ENCODE measurements at regions not wholly inside any gene's neighbourhood (a gene's known extent, or its start where the extent isn't known, plus 50 kb on each side); places are given as distances from the start of the nearest gene placed in this dataset.
"Not testable (repeated sequence)": the region's sequence is repeated elsewhere in the genome, so short reads cannot be mapped to it uniquely, and the experiment has no call there.

DNA sequence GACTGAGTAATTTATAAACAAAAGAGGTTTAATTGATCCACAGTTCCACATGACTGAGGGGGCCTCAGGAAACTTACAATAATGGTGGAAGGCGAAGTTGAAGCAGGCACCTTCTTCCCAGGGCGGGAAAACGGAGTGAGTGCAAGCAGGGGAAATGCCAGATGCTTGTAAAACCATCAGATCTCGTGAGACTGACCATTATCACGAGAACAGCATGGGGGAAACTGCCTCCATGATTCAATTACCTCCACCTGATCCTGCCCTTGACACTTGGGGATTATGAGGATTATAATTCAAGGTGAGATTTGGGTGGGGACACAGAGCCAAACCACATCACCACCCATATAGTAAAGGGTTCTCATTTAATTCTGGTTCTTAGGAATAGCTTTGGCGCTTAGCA is 219.5 kb upstream of the ATP5MC3 start:
- DNase-seq, result no peak

DNA sequence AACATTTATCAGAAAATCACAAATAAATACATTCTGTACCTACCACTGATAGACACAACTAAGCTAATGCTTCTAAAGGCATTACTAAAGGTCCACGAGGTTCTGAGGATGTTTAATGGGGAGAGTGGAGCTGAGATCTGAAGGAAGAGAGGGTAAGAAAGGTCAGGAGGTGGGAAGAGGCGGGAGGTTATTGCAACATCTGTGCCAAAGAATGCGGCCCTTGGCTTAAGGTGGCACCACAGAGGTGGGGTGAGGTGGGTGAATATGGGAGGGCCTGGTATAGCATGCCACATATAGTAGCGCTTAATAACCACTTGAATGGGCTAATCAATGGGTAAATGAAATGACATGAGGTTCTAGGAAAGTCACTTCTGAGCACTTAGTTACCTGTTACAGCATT is 217.8 kb upstream of the ATP5MC3 start:
- no peak for DNase-seq

DNA sequence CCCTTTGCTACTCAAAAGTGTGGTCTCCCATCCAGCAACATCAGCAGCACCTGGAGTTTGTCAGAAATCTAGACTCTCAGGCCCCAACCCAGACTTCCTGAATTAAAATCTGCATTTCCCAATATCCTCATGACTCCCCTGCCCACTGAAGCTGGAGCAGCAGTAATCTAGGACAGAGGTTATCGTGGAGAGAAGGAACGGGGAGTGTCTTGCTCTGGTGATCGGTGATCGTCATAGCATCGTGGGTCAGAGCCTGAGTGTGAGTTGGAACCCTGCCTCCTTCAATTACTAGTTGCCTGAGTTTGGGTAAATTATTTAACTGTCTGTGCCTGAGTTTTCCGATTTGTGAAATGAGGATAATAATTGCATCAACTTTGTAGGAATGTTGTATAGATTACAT is 217.3 kb upstream of the ATP5MC3 start:
- DNase-seq, result no peak

DNA sequence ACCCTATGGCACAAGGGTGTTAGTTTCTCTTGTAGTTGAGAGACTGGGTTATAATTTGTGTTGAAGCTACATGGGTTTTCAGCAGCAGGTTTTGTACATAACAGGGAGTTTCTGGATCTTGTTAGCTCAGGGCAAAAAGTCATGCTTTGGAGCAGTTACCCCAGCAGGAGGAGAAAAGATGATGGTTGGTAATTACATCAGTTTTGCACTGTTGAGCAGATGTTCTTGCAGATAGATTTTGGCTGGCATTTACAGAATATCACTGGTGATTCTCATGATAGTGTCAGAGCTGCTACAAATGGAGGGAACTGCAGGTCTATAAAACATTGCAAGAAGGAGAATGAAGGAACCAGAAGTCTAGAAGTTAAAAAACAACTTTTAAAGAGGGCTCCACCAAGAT is 215.2 kb upstream of the ATP5MC3 start:
- no peak for DNase-seq

DNA sequence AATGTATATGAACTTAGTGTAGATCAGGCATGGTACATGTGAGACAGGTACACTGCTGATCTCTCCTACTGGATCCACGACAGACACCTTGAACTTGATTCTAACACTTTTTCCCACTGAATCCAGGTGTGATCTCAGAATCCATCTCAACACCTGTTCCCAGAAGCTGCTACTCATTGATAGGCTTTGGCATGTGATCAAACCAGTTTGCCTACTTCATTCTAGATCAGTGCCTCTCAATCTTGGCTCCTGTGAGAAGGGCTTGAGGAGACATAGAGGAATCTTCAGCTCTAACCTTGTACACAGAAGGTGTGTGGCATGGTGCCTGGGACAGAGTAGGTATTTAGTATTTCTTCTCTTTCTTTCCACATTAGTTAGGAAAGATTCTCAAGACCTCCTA is 212.3 kb upstream of the ATP5MC3 start:
- no peak for DNase-seq

DNA sequence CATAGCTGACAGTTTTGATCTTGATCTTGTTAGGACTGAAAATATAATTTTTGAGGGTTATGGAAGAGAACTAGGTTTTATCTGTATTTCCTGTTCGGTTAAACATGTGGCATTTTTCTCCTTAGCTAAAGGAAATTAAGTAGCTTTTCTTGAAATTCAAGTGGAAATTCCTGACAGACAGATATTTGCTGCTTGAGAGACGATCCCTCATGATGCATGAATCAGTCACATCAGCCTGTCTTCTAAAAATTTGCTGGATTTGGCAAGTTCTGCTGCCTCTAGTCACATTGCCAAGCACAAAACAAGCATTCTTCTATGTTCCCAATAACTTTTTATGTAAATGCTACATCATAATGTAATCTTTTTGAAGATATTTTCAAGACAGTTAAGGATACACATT is 201.8 kb upstream of the ATP5MC3 start:
- DNase-seq, result no peak

DNA sequence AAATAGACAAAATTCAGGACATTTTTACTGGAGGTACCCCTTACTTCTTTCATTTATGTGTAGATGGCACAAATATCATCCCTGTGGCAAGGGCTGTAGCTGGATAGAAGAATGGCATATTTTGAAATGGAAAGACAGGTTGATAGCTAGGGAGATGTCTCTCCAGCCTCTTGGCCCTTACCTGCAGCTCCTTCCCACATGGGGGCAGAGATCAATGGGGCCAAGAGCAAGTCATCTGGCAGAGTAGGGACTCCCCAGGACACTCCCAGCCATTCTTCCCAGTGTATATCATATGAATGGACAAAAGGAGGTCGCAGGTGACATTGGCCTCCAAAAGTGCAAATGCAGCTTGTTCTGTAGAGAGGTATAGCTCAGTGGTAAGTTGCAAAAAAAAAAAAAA is 192.2 kb upstream of the ATP5MC3 start:
- no peak for DNase-seq

DNA sequence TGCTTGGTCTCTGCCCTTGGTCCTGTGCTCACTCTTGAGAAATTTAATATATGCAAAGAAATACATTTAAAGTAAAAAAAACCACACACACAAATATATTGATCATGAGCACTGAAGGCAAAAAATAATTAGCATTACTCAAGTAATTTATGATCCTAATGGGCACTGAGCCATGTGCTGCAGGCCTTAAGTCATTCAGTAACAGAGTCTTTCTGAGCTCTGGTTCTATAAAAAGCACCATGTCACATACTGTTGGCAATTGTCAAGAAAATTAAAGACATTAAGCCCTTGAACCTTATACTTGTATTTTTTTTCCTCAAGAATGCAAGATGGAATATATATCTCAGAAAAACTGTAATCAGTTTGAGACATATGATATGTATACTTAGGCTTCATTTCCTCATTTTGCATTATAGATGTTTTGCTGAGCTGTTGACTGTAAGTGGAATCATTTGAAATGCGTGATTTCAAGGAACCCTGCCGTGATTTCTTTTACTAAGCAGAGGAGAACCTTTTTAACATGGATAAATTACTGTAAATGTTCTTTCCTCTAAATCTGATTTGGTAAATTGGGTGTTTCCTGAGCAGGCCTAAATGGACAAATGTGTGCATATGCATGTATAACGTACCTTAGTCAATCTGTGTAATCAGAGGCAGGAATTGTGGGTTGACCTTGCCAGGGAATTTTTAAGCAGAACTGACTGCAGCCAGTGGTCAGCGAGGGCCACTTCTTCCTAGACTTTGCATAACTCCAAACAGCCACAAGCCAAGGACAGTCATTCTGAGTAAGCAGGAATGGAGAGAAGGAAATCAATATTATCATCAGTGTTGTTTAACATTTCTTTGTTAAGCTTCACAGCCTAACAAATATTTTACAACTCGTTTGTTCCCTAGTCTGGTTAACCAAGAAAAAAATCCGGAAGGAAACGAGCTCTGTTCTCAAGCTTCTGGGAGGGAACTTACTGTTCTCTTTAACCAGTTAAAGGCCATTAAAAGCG is 191.5 kb upstream of the ATP5MC3 start:
- no peak for DNase-seq

DNA sequence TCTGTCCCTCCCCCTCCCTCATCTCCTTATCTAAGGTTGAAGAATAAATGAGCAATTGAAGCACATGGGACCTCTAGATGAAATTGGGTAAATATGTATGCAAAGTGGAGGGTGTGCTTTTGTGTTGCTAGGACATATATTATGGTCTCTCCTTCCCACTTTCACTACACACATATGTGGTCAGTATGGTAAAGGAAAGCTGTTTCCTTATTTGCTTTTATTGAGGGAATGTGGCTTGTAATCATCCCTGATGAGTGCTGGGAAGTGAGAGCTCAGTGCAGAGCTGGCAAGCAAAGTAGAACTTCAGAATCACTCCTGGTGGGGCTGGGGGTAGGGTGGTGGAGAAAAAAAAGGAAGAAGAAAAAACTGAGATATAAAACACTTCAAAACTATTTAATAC is 189.9 kb upstream of the ATP5MC3 start:
- DNase-seq, result no peak

DNA sequence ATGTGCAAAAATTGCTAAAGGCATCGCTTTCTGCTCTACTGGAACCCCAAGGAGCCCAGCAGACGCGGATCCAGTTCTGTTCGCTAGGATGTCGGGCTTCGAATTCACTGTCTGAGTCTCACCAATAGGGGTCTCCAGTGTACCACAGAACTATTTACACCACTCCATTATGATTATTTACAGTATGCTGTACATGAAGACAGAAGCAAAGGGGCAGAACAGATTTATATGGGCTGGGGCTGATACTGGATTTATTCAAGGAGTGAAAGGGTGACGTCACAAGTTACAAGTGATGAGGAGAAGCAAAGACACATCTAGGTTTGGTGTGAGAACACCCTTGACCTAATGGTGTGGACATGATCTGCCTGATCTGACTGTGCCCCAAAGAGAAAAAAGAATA is 185.3 kb upstream of the ATP5MC3 start:
- peak in 1 of 5 donors; percentile 27 for DNase-seq

DNA sequence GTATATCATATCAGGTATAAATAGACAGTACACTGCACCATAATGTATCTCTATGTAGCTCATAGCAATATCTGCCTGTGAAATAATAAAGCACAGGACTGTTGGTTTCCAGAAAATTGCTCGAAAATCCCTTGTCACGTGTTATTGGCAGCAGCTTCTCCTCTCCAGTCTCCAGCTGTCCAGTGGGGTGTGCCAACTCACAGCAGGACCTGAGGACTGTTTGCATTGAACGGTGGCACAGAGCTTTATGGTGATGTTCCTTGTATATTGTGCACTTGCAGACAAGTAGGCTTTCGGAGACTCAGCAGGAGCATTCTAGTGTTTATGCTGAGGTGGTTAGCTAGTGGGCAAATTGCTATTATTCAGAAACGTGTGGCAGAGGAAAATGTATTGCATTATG is 182.2 kb upstream of the ATP5MC3 start:
- no peak for DNase-seq

DNA sequence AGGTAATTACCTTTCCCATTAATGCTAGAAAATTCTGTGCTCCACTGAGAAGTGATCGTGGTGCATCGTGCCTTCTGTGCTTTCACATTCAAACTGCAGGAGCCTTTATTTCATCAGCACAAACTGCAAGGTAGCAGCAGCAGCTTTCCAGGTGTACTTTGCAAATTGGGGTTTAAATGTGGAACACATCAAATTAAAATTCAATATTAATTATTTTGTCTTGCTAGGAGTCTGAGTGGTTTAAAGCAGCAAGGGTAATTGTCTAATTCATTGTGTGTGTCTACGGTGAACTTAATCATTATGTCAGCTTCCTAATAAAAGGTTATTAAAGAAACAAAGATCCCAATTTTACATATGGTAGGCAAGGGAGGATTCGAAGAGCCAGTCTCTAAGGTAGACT is 180.8 kb upstream of the ATP5MC3 start:
- DNase-seq, result no peak

DNA sequence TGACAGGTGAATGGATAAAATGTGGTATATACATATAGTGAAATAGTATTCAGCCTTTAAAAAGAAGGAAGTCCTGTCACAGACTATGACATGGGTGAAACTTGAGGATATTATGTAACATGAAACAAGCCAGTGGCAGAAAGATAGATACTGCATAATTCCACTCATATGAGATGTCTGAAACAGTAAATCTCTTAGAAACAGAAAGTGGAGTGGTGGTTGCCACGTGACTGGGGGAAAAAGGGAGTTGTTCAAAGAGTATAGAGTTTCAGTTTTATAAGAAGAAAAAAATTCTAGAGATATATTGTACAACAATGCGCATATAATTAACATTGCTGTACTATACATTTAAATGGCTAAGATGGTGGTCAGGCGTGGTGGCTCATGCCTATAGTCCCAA is 178.2 kb upstream of the ATP5MC3 start:
- no peak for DNase-seq

DNA sequence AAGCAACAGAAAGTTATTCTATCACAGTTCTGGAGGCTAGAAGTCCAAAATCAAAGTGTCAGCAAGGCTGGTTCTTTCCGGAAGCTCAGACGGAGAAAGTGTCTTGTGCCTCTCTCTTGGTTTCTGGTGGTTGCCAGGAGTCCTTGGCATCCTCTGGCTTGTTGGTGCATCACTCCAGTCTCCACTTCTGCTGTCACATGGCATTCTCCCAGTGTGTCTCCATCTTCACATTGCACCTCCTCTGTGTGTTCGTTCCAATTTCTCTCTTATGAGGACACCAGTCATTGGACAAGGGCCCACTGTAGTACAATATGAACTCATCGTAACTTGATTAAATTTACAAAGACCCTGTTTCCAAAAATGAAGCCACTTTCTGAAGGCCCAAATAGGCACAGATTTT is 175.4 kb upstream of the ATP5MC3 start:
- no peak for DNase-seq

DNA sequence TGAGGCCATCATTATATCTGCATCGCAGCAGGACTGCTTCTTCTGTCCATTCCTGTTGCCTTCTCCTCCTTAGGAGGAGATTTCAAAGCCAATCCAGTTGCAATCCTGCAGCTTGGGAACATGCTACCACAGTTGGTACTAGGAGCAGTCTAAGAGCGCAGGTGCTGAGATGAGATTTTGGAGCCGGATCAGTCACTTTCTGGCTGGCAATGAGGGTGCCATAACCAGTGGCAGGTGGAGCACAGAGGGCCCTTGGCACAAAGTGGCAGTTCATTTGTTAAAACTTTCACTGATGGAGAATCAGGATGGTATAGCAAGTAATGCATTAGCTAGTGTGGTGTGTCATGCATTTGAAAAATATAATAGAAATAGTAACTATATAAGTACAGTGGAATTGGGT is 173.7 kb upstream of the ATP5MC3 start:
- DNase-seq, result no peak

DNA sequence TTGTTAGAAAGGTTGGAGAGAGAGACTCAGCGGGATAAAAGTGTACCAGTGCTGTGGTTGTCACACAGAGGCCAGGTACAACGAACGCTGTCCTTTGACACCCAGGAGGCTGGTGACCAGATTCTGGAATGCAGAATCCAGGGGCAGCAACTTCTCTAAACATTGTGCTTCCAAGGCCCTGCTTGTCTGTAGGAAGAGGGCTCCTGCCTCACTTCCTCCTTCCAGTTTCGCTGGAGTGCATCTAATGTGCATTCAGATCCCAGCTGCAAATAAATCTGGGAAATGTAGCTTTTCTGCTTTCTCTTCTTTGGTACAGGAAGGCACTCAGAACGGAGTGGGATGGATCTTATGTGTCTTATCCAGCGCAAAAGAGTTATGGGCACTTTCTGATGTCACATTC is 171.8 kb upstream of the ATP5MC3 start:
- DNase-seq, result no peak

DNA sequence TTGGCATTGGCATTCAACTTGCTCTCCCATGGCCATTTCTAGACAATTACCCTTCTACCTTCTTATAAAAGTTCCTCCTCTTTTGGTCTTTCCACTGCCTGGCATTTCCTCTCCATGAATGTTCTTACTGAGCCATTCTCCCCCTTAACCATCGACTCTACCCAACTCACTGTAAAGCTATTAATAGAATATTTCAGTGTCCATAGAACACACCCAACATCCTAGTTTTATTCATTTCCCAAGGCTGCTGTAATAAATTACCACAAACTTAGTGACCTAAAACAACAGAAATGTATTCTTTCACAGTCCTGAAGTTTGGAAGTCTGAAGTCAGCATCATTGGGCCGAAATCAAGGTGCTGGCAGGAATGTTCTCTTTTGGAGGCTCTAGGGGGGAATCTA is 170.0 kb upstream of the ATP5MC3 start:
- no peak for DNase-seq

DNA sequence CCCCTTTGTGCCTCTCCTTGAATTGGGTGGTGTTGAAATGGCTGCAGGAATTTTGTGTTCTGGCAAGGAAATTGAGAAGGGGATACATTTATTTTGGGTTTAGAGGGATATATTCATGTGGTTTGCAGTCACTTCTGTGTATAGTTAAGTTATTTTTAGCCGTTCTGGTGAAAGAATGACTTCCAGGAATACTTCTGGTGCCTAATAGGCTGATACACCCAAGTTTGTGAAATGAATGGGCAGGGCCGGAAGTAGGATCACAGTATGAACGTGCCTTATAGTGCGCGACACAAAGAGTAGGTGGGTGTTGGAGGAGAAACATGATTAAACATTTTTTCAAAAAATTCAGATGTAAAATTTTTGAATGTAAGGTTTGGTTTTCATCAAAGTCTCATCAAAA is 168.6 kb upstream of the ATP5MC3 start:
- no peak for DNase-seq

DNA sequence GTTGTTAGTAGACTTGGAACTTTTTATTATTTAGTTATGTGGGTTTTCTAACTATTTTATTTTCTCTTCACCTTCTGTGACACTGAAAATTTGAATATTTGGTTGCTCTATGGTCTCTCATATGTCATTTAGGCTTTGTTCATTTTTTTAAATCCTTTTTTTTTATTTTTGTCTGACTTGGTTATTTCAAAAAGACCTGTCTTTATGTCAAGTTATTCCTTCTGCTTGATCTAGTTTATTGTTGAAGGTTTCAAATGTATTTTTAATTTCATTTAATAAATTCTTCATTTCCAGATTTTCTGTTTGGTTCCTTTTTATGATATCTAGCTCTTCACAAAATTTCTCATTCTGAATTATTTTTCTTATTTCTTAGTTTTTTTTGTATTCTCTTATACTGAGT is 160.6 kb upstream of the ATP5MC3 start:
- DNase-seq, result no peak

DNA sequence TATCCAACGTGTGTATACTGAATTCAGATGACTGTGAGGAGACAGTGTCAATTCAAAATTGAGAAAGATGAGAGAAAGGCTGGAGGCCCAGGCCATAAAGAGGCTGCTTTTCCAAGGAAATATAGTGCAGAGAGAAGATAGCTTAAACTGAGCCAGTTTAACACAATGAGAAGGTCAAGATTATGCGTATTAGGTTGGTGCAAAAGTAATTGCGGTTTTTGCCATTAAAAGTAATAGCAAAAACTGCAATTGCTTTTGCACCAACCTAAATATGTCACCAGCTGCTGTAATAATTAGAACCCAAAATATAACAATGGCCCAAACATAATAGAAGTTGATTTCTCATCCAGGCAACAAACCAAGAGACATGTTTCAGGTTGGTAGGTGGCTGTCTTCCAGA is 148.7 kb upstream of the ATP5MC3 start:
- DNase-seq, result no peak

DNA sequence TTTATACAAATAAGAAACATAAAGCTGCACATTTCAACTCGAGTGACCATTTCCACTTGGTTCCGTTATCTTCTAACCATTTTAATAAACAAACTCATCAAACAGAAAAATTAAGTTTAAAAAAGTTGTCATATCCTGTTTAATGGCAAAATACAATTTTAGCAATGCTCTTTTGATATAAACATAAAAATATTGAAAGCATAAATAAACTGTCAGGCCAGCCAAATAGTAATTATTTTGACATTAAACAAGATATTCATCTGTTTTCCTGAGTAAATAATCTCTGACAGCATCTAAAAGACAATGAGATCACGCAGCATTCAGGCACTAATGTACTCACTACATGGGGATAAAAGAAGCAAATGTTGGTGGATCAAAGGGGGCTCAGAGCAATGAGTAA is 145.3 kb upstream of the ATP5MC3 start:
- no peak for DNase-seq

DNA sequence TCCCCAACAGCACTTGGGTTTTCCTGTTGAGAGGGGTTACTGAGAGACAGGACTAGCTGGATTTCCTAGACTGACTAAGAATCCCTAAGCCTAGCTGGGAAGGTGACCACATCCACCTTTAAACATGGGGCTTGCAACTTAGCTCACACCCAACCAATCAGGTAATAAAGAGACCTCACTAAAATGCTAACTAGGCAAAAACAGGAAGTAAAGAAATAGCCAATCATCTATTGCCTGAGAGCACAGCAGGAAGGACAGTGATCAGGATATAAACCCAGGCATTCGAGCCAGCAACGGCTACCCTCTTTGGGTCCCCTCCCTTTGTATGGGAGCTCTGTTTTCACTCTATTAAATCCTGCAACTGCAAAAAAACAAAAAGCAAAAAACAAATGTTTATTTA is 144.7 kb upstream of the ATP5MC3 start:
- DNase-seq, result not testable (repeated sequence)

DNA sequence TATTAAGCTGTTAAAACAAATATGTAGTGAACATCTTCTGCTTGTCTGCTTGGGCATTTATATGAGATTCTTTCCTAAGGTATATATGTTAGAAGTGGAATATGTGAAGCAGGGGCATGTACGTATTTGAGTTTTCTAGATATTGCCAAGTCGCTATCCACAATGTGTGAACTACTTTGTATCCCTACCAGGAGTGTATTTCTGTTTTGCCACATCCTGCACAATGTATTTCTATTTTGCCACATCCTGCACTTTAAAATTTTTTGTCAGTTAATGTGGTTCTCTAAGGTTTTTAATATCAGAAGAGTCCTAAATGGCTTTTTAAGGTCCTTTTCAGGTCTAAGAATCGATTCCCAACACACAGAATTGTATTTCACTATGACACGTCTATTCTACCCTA is 141.7 kb upstream of the ATP5MC3 start:
- no peak for DNase-seq

DNA sequence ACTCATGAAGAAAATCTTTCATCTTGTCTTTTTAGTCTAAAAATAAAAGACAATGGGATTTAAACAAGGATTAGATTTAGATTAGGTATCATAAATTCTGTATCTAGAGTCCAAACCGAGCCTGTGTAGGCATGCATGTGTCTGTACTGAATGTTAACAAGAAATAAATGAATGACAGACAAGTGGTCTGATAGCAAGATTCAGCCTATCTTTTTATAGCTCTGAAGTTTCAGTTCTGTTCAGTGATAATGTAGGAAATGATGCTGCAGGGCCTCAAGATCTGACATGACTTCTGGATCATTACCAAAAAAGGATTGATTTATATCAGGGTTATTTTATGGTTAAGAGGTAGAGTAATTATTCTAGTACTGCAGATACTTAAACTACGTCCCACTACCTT is 137.0 kb upstream of the ATP5MC3 start:
- no peak for DNase-seq

DNA sequence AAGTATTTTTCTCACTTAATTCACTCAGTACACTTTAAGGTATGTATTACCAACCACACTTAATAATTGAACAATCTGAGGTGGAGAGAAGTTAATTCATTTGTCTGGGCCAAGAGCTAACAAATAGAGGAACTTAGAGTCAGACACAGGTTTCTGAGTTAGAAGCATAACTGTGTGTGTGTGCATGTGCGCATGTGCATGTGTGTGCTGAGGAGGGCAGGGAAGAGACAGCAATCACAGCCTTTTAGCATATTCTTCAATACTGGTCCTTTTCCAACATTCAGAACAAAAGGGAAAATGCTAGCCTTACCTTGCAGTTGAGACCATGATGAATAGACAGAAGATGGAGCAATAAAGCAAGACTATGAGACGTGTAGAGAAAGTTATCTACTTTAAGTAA is 136.2 kb upstream of the ATP5MC3 start:
- DNase-seq, result no peak
